Right renal pelvis (tissue), 4 donors: ENCODE measurements at regions not wholly inside any gene's neighbourhood (a gene's known extent, or its start where the extent isn't known, plus 50 kb on each side); places are given as distances from the start of the nearest gene placed in this dataset.

ENCODE experiments used
- DNase-seq, 4 donors: peaks; one replicate each; pipeline ENCODE4 v3.0.0-alpha.2; 2013; ENCODE audit warnings: low read depth in 4 of 4, low spot score in 3 of 4, missing footprints in 1 of 4

DNA sequence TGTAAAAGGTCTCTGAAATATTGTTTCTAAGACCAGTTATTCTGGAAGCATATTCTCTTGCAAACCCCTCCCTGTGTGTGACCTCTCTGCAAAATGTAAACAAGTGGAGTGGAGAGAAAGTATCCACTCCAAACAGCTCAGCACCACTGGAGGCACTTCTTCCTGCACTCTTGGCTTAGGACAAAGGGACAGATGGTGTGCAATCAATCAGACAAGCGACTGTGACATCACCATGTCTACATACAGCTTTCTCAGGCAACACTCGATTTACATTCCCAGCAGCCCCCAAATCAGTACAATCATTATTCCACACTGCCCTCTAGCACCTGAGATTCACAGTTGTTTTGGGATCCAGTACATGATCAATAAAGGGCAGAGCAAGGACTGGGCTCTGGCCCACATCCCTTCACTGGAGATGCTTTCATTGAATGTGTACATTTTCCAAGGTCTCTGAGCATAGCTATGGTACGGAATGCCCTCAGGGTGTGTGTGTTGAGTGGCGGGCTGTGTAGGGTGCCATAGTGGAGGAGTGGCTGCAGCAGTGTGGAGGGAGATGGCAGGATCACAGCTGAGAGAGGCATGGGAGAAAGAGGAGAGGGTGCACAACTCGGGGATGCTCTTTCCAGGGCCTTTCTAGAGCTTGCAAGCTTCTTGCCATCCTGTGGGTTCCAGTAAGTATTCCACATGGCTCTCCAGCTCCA lies 311.8 kb upstream of the ST6GAL2 start:
- DNase-seq = no peak

DNA sequence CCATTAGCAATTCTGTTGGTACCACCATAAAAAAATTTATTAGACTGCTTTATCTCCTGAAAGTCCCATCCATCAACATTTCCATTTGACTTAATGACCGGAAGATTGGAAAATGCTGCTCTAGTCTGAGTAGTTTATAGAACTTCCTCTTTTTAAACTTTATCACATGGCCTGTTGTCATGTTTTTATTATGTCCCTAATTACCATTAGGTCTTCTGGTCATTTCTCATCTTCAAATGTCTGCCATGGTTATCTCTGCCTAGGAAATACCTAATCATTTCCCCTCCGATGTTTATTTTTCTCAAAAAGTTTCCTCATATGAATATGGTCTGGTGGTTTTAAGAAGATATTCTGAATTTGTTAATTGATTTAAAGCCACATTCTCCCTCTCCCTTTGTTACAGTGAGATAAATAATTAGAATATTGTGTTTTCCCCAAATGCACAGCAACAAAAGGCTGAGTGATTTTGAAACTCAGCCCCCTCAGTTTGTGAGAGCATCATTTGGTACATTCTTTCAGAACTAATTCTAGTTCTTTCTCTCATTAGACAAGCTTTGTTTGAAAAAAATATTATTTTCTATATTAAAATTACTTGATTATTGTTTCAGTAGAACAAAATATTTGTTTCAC lies 317.1 kb upstream of the ST6GAL2 start:
- no peak for DNase-seq

DNA sequence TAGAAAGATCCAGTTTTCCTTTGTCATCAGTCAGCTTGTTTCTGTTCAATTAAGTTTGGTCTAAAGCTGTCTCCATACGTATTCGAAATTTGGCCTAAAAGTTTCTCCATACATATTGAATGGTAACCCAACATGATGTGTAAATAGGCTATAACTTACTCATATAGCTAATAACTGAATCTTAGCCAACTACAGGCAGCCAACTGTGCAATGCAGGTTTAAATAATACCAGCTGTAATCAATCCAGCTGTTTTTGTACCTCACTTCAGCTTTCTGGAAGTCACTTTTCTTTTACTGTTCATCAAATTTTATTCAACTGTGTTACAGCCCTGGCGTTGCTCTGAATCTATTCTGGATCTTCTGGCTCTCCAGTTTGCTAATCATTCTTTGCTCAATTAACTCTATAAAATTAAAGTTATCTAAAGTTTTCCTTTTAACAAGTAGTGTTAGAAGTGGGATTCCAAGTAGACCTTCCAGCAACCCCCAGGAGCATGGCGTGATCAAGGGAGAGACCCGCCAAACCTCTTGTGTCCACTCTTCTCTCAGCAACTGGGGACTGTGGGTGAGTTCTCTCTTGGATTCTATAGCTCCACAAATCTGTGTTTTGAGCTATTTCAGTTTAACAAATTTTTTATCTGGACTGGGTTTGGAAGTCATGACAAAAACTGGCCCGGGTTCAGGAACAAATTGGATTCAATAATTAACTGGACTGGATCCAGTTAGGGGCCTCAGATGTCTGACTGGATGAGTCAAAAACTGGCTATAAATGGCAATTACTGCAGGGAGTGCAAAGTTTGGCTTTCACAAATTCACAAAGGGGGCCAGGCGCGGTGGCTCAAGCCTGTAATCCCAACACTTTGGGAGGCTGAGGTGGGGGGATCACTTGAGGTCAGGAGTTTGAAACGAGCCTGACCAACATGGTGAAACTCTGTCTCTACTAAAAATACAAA lies 329.7 kb upstream of the ST6GAL2 start:
- DNase-seq = no peak

DNA sequence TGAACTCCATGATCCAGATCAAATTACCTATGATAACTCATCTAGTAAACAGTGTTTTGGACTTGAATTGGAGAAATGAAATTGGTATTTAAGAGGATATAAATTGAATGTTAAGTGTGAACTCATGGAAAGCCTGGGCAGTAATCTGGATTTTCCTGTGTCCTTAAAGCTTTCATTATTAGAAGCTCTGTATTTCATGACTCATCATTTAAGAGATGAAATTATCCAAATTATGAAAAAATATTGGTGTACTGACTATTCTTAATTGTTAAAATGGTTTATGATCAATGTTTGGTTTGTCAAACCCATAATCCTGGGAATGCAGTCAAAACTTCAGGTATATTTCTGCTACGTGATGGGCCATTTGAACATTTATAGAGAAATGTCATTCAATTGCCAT lies 332.2 kb upstream of the ST6GAL2 start:
- no peak for DNase-seq

DNA sequence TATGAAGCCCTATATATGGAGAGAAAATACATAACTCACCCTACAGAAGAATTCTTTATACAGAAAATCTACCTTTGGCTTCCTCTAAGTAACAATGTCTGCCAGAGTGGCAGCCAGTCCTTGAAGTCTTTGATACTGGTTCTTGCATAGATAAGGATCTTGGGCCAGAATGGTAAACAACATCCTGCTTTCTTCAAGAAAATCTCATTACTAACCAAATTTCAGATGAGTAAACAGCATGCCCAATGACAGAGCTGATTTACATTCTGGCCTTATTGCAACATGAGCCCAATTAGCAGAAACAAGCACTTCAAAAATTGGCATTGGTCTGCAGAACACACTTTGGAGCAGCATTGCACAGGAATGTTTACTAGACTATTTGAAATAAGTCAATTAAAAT lies 336.5 kb upstream of the ST6GAL2 start:
- DNase-seq = no peak

- DNase-seq = no peak
Observed at GRCh38 chr2:107235491-107236254, 349.7 kb upstream of the ST6GAL2 start.

DNA sequence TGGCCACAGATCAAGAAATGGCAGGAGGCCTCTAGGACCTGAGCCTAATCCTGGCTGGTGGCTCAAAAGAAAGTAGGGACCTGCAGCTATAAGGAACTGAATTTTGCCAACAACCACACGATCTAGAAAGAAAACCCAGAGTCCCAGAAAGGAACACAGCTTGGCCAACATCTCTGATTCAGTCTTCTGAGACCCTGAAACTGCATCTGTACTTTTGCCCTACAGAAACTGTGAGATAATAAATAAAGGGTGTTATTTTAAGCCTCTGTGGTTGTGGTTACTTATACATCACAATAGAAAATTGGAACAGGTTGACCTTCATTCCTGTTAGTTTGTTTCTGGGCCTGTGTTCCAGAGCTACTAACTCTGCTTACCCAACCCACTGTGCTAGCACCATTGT lies 356.8 kb upstream of the ST6GAL2 start:
- DNase-seq = no peak

- no peak for DNase-seq
Observed at GRCh38 chr2:107248932-107249331, 363.0 kb upstream of the ST6GAL2 start.

DNA sequence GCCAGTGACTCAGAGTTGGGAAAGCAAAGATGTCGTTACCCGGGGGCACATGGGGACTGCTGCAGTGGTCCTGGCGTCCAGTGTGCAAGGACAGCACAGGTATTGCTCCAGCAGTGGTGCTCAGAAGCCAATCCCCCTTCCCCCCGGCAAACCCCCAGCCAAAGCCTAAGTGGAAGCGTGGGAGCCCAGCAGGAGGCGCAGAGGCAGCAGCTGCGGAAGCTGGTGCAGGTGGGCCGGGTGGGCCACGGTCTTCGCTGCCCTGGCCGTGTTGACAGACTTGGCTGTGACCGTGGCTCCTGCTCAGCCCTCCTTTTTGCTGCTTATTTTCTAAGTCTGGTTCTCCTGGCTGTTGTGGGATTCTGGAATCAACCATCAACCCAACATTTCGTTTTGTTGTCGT lies 369.8 kb upstream of the ST6GAL2 start:
- DNase-seq = no peak

- DNase-seq = no peak
Observed at GRCh38 chr2:107258531-107259407, 372.8 kb upstream of the ST6GAL2 start.

DNA sequence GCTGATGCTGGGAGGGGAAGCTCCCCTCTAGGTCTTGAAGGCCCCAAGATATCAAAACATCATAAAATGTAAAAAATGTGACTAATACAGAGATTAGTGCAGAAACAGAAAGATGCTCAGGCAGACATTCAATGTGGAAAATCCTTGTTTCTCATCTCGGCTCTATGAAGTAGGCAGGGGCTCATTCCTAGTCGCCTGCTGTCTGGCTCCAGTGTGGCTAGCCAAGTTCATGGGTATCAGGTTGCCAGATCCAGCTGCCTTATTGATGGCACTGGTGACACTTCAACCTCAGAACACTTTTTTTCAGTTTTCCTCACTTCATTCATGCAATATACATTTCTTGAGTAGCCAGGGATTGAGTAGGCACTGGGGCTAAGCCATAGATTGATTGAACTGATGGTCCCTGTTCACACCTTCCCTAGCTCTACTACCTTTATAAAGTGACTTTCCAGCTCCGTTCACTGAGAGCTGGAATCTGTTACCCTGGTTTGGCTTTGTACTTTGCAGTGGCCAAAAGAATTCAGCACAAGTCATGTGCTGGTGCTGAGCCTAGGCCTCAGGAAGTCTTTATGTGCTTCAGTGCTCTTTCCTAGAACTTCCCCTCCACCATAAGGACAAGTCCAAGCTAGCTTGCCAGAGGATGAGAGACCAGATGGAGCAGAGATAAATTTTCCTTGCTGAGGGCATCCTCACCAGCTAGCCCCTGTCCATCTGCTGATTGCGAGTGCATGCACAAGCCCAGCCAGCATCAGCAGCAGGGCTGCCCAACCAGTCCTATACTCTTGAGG lies 373.6 kb upstream of the ST6GAL2 start:
- DNase-seq = no peak

- no peak for DNase-seq
Observed at GRCh38 chr2:107263628-107264027, 377.7 kb upstream of the ST6GAL2 start.

GRCh38 chr2:107264184-107264583 lies 378.2 kb upstream of the ST6GAL2 start:
- no peak for DNase-seq

- no peak for DNase-seq
Observed at GRCh38 chr2:107266555-107266954, 380.6 kb upstream of the ST6GAL2 start.

GRCh38 chr2:107267086-107267485 lies 381.1 kb upstream of the ST6GAL2 start:
- DNase-seq = no peak

- no peak for DNase-seq
Observed at GRCh38 chr2:107276034-107276433, 390.1 kb upstream of the ST6GAL2 start.

DNA sequence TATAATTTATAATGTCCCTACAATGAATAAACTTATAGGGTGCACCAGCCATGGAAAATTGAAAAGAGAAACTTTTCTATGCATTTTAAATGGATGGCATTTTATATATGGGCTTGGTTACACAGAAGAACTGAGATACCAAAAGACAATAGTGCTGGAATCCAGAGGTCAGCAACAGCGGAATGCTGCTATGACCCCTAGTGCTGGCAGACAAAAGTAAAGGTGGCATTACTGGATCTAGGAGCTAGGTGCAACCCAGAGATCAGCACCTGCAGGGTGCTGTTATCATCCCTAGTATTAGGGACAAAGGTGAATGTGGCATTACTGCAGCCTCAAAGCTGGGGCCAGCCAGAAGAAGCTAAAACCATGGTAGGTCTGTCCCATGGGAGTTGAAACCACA lies 392.7 kb upstream of the ST6GAL2 start:
- no peak for DNase-seq

GRCh38 chr2:107281637-107282036 lies 395.7 kb upstream of the ST6GAL2 start:
- no peak for DNase-seq

GRCh38 chr2:107282135-107282534 lies 396.2 kb upstream of the ST6GAL2 start:
- no peak for DNase-seq
